ENCODE measurements at regions not wholly inside any gene's neighbourhood (a gene's known extent, or its start where the extent isn't known, plus 50 kb on each side); places are given as distances from the start of the nearest gene placed in this dataset.

DNA sequence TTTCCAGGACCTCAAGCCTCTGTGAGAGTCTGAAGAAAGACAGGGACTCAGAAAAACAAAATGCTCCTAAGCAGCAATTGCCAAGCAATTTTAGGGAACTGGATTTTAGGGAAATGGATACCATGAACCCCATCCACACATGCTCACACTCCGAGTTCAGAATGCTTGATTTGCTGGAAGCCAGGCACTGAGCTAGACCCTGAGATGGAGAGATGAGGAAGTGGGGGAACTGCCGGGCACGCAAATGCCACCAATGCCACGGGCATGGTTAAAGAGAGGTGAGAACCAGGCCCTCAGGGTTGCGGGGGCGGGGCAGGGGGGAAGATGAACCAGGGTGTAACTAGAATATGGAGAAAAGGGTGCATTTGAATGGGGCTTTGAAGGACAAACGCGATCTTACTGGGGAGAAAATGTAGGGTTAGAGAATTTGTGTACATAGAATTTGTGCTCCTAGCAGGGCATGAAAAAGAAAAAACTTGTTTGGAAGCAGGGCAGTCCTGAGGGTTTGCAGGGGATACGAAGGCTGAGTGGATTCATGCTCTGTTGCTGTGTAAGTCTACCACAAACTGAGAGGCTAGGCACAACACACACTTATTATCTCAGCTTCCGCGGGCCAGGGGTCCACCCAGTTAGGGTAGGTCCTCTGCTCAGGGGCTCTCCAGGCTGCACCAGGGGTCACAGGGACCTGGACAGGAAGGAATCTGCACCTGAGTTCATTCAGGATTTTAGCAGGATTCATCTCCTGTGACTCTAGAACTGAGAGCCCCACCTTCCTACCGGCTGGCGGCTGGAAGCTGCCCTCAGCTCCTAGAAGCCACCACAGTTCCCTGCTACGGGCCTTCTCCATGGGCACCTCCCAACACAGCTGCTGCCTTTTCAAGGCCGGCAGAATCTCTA, 108.0 kb downstream of the SNX5 start (continued):
- no peak for TF ChIP-seq RXRA (CRISPR knock-in tag; IDR thresholded peaks at IDR 0.05)
- no peak for TF ChIP-seq EP300 (IDR thresholded peaks at IDR 0.05; ENCODE audit: low read depth in 2 of 2, low read length in 2 of 2)
- no peak for TF ChIP-seq EP300 (CRISPR knock-in tag; IDR thresholded peaks at IDR 0.05; ENCODE audit: borderline replicate concordance)
- no peak; the same call in 1 of the 2 replicates for TF ChIP-seq TARDBP (CRISPR knock-in tag; IDR thresholded peaks at IDR 0.05)
- no peak for TF ChIP-seq MYNN (CRISPR knock-in tag; IDR thresholded peaks at IDR 0.05; ENCODE audit: low read depth)
- no peak for TF ChIP-seq ADNP (CRISPR knock-in tag; IDR thresholded peaks at IDR 0.05)
- TF ChIP-seq HOXA9 (CRISPR knock-in tag; IDR thresholded peaks at IDR 0.05; ENCODE audit: borderline replicate concordance), result no peak
- TF ChIP-seq, protein P1, sequence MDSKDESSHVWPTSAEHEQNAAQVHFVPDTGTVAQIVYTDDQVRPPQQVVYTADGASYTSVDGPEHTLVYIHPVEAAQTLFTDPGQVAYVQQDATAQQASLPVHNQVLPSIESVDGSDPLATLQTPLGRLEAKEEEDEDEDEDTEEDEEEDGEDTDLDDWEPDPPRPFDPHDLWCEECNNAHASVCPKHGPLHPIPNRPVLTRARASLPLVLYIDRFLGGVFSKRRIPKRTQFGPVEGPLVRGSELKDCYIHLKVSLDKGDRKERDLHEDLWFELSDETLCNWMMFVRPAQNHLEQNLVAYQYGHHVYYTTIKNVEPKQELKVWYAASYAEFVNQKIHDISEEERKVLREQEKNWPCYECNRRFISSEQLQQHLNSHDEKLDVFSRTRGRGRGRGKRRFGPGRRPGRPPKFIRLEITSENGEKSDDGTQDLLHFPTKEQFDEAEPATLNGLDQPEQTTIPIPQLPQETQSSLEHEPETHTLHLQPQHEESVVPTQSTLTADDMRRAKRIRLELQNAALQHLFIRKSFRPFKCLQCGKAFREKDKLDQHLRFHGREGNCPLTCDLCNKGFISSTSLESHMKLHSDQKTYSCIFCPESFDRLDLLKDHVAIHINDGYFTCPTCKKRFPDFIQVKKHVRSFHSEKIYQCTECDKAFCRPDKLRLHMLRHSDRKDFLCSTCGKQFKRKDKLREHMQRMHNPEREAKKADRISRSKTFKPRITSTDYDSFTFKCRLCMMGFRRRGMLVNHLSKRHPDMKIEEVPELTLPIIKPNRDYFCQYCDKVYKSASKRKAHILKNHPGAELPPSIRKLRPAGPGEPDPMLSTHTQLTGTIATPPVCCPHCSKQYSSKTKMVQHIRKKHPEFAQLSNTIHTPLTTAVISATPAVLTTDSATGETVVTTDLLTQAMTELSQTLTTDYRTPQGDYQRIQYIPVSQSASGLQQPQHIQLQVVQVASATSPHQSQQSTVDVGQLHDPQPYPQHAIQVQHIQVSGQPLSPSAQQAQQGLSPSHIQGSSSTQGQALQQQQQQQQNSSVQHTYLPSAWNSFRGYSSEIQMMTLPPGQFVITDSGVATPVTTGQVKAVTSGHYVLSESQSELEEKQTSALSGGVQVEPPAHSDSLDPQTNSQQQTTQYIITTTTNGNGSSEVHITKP (CRISPR knock-in tag; IDR thresholded peaks at IDR 0.05; ENCODE audit: low read depth), result no peak
- TF ChIP-seq KDM4B (CRISPR knock-in tag; IDR thresholded peaks at IDR 0.05), result 0 out of 2 replicates have a peak, but pooled peaks have one; percentile 23
- no peak for TF ChIP-seq IKZF1 (IDR thresholded peaks at IDR 0.05)
- TF ChIP-seq, protein P2, sequence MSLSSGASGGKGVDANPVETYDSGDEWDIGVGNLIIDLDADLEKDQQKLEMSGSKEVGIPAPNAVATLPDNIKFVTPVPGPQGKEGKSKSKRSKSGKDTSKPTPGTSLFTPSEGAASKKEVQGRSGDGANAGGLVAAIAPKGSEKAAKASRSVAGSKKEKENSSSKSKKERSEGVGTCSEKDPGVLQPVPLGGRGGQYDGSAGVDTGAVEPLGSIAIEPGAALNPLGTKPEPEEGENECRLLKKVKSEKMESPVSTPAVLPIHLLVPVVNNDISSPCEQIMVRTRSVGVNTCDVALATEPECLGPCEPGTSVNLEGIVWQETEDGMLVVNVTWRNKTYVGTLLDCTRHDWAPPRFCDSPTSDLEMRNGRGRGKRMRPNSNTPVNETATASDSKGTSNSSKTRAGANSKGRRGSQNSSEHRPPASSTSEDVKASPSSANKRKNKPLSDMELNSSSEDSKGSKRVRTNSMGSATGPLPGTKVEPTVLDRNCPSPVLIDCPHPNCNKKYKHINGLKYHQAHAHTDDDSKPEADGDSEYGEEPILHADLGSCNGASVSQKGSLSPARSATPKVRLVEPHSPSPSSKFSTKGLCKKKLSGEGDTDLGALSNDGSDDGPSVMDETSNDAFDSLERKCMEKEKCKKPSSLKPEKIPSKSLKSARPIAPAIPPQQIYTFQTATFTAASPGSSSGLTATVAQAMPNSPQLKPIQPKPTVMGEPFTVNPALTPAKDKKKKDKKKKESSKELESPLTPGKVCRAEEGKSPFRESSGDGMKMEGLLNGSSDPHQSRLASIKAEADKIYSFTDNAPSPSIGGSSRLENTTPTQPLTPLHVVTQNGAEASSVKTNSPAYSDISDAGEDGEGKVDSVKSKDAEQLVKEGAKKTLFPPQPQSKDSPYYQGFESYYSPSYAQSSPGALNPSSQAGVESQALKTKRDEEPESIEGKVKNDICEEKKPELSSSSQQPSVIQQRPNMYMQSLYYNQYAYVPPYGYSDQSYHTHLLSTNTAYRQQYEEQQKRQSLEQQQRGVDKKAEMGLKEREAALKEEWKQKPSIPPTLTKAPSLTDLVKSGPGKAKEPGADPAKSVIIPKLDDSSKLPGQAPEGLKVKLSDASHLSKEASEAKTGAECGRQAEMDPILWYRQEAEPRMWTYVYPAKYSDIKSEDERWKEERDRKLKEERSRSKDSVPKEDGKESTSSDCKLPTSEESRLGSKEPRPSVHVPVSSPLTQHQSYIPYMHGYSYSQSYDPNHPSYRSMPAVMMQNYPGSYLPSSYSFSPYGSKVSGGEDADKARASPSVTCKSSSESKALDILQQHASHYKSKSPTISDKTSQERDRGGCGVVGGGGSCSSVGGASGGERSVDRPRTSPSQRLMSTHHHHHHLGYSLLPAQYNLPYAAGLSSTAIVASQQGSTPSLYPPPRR (CRISPR knock-in tag; IDR thresholded peaks at IDR 0.05; ENCODE audit: borderline replicate concordance), result 0 out of 2 replicates have a peak, but pooled peaks have one; percentile 27
- TF ChIP-seq, protein P3, sequence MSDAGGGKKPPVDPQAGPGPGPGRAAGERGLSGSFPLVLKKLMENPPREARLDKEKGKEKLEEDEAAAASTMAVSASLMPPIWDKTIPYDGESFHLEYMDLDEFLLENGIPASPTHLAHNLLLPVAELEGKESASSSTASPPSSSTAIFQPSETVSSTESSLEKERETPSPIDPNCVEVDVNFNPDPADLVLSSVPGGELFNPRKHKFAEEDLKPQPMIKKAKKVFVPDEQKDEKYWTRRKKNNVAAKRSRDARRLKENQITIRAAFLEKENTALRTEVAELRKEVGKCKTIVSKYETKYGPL (CRISPR knock-in tag; IDR thresholded peaks at IDR 0.05), result no peak
- TF ChIP-seq ELF1 (CRISPR knock-in tag; IDR thresholded peaks at IDR 0.05), result no peak
- TF ChIP-seq, protein P4, sequence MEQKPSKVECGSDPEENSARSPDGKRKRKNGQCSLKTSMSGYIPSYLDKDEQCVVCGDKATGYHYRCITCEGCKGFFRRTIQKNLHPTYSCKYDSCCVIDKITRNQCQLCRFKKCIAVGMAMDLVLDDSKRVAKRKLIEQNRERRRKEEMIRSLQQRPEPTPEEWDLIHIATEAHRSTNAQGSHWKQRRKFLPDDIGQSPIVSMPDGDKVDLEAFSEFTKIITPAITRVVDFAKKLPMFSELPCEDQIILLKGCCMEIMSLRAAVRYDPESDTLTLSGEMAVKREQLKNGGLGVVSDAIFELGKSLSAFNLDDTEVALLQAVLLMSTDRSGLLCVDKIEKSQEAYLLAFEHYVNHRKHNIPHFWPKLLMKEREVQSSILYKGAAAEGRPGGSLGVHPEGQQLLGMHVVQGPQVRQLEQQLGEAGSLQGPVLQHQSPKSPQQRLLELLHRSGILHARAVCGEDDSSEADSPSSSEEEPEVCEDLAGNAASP (CRISPR knock-in tag; IDR thresholded peaks at IDR 0.05; ENCODE audit: borderline replicate concordance), result peak; percentile 9; the same call in 1 of the 2 replicates
- TF ChIP-seq CHCHD3 (CRISPR knock-in tag; IDR thresholded peaks at IDR 0.05), result no peak
- peak; percentile 50; the same call in 1 of the 2 replicates for TF ChIP-seq ZNF317 (CRISPR knock-in tag; IDR thresholded peaks at IDR 0.05)

Data from HepG2 (cell line).